GM12891 (cell line): ENCODE measurements at regions not wholly inside any gene's neighbourhood (a gene's known extent, or its start where the extent isn't known, plus 50 kb on each side); places are given as distances from the start of the nearest gene placed in this dataset.

Experiments used
- PAX5 ChIP-seq: IDR thresholded peaks from 2 replicates; pipeline ENCODE4 v1.6.1; 2011; ENCODE audit warnings: low read length, moderate library complexity, mild to moderate bottlenecking; ENCODE audit not compliant: insufficient read depth, severe bottlenecking
- POLR2A ChIP-seq: IDR thresholded peaks from 2 replicates; pipeline ENCODE4 v1.6.1; 2011; ENCODE audit warnings: low read depth, low read length, control low read depth
- POLR2AphosphoS5 ChIP-seq: IDR thresholded peaks from 2 replicates; pipeline ENCODE4 v1.6.1; 2011; ENCODE audit warnings: low read depth, low read length, control low read depth
- POU2F2 ChIP-seq: IDR thresholded peaks from 2 replicates; pipeline ENCODE4 v1.6.1; 2011; ENCODE audit warnings: low read depth, mild to moderate bottlenecking, control low read depth, low read length, moderate library complexity
- SPI1 ChIP-seq: IDR thresholded peaks from 2 replicates; pipeline ENCODE4 v1.6.1; 2011; ENCODE audit warnings: low read depth, low read length, control low read depth
- TAF1 ChIP-seq: IDR thresholded peaks from 2 replicates; pipeline ENCODE4 v1.6.1; 2011; ENCODE audit warnings: low read depth, low read length, control low read depth

- TF ChIP-seq POLR2AphosphoS5 (no peak), POU2F2 (no peak), POLR2A (no peak), TAF1 (no peak), PAX5 (no peak), SPI1 (no peak)
Observed at GRCh38 chr2:5474716-5475115, 217.5 kb upstream of the SOX11 start.
